ENCODE measurements at regions not wholly inside any gene's neighbourhood (a gene's known extent, or its start where the extent isn't known, plus 50 kb on each side); places are given as distances from the start of the nearest gene placed in this dataset.
A peak's percentile ranks its signal among the peaks of the same experiment; 100 is the strongest.

- Mint-ChIP-seq H3K36me3 (ENCODE audit: insufficient read depth in 1 of 3, low read depth in 3 of 3) (no peaks in the 10 kb centered on the region; a peak in 1 of 7 replicates), H3K27ac (peak overlapping the region in 1 of 3 experiments; percentile 10; a peak in 2 of 7 replicates), H3K4me3 (no peak overlapping the region; a peak in 1 of 5 replicates), H3K27me3 (ENCODE audit: low read depth) (peaks cover 42% of the 10 kb centered on the region), H3K9me3 (no peaks in the 10 kb centered on the region), H3K4me1 (peaks cover 28 to 32% of the 10 kb centered on the region in 2 experiments)
- H2AFZ ChIP-seq (ENCODE audit: low read length), result no peak overlapping the region
- H2BK5ac ChIP-seq (ENCODE audit: insufficient read length, low read length), result no peak overlapping the region
- no peak overlapping the region for H3K9ac ChIP-seq (ENCODE audit: extremely low read depth, insufficient read length, low read length)
- no peak overlapping the region for H4K8ac ChIP-seq (replicated peaks; ENCODE audit: insufficient read length, low read depth, low read length)
- H3K27me3 ChIP-seq (ENCODE audit: insufficient read depth, low read length), result no peaks in the 10 kb centered on the region; the same call in 1 of the 2 replicates
- H3K79me1 ChIP-seq (ENCODE audit: insufficient read depth, low read depth, low read length, poor library complexity, severe bottlenecking), result no peaks in the 10 kb centered on the region
- H4K5ac ChIP-seq (ENCODE audit: insufficient read length, low read depth, low read length), result no peak overlapping the region
- no peak overlapping the region for H2BK15ac ChIP-seq (ENCODE audit: low read depth, low read length)
- no CpG with 5 or more reads among the region's 6 CpGs for WGBS (ENCODE audit: extremely low coverage, insufficient read length, low lambda C conversion rate)
- H3K4ac ChIP-seq (ENCODE audit: low read depth, low read length), result no peak overlapping the region
- no peak overlapping the region for H3K27ac ChIP-seq (ENCODE audit: insufficient read length, low read depth, low read length)
- no peak overlapping the region for H2AK5ac ChIP-seq (ENCODE audit: insufficient read length, low read length)
- TF ChIP-seq CTCF (conservative IDR thresholded peaks at IDR 0.05), result no peak
- no peak overlapping the region for H3K4me2 ChIP-seq (ENCODE audit: insufficient read depth, insufficient read length, low read length)
- H3K79me2 ChIP-seq (ENCODE audit: insufficient read depth, low read length), result no peaks in the 10 kb centered on the region
- H3K9me3 ChIP-seq (ENCODE audit: control insufficient read depth, low read depth, low read length), result no peaks in the 10 kb centered on the region
- H4K91ac ChIP-seq (ENCODE audit: insufficient read length, low read depth, low read length), result no peak overlapping the region
- no peak overlapping the region for H2BK120ac ChIP-seq (ENCODE audit: low read depth, low read length, poor library complexity, severe bottlenecking)
- no peak overlapping the region for H3K14ac ChIP-seq (ENCODE audit: insufficient read depth, low read length)
- H3T11ph ChIP-seq (ENCODE audit: low read length), result no peak overlapping the region
- H3K23me2 ChIP-seq (ENCODE audit: insufficient read length, low read depth, low read length, poor library complexity, severe bottlenecking), result no peaks in the 10 kb centered on the region
- no peaks in the 10 kb centered on the region for H4K20me1 ChIP-seq (ENCODE audit: control insufficient read depth, insufficient read depth, insufficient read length)
- no peak overlapping the region for H3K18ac ChIP-seq (ENCODE audit: insufficient read length, low read depth, low read length)
- no peak overlapping the region for H3K56ac ChIP-seq (ENCODE audit: insufficient read length, low read depth, low read length)
- DNase-seq, result peak; percentile 20
- H3K4me1 ChIP-seq (ENCODE audit: insufficient read depth, low read length), result no peaks in the 10 kb centered on the region; the same call in 1 of the 2 replicates
- H3K23ac ChIP-seq (ENCODE audit: insufficient read length, low read depth, low read length), result no peak overlapping the region
- no peak overlapping the region for H2BK12ac ChIP-seq (ENCODE audit: insufficient read length, low read depth, low read length)
- no peak overlapping the region for H2BK20ac ChIP-seq (ENCODE audit: low read depth, low read length, poor library complexity, severe bottlenecking)
Observed at GRCh38 chr2:866887-867286, 83.8 kb upstream of the SNTG2 start.

Data from H9 (cell line).